CD14-positive monocyte (primary cell): ENCODE measurements at regions not wholly inside any gene's neighbourhood (a gene's known extent, or its start where the extent isn't known, plus 50 kb on each side); places are given as distances from the start of the nearest gene placed in this dataset.

ENCODE experiments used
- DNase-seq, 3 donors: peaks; one replicate each; pipeline ENCODE4 v3.0.0-alpha.2; 2011 to 2022
- H2AFZ ChIP-seq: 2 replicates; pipeline ENCODE4 v1.6.0; 2012; ENCODE audit warnings: mild to moderate bottlenecking, low read depth, low read length, inconsistent platforms; ENCODE audit not compliant: insufficient read depth, poor library complexity, severe bottlenecking
- H3K27ac ChIP-seq, 2 donors: 1 replicate in 1 of 2; 2 replicates in 1 of 2; pipeline ENCODE4 v1.5.1; 2012 to 2013; ENCODE audit warnings: low read length in 2 of 2, control low read depth in 1 of 2, inconsistent platforms in 1 of 2, low read depth in 1 of 2, mild to moderate bottlenecking in 1 of 2
- H3K27me3 ChIP-seq, 2 donors: one replicate each; pipeline versions ENCODE4 v1.6.0 to v1.6.1; 2011 to 2013; ENCODE audit warnings: low read length in 2 of 2; ENCODE audit not compliant: control insufficient read depth in 2 of 2, insufficient read depth in 2 of 2
- H3K36me3 ChIP-seq, 2 donors: replicated peaks in 1 of 2; 1 replicate in 1 of 2; 2 replicates in 1 of 2; pipeline versions ENCODE4 v1.5.1 to v1.6.1; 2012 to 2013; ENCODE audit warnings: low read length in 2 of 2, control low read depth in 1 of 2, inconsistent platforms in 1 of 2, mild to moderate bottlenecking in 1 of 2; ENCODE audit not compliant: insufficient read depth in 2 of 2, control insufficient read depth in 1 of 2
- H3K4me1 ChIP-seq, 2 donors: 1 replicate in 1 of 2; 2 replicates in 1 of 2; pipeline versions ENCODE4 v1.5.1 to v1.6.1; 2012 to 2013; ENCODE audit warnings: low read length in 2 of 2, control low read depth in 1 of 2, inconsistent platforms in 1 of 2, mild to moderate bottlenecking in 1 of 2, moderate library complexity in 1 of 2; ENCODE audit not compliant: insufficient read depth in 2 of 2, control insufficient read depth in 1 of 2
- H3K4me2 ChIP-seq: replicated peaks from 2 replicates; pipeline ENCODE3; 2012; ENCODE audit warnings: low read length, moderate library complexity, mild to moderate bottlenecking; ENCODE audit not compliant: poor library complexity, severe bottlenecking; ENCODE audit errors: extremely low read depth
- H3K4me3 ChIP-seq, 3 experiments: fragments of 200-600 bp in 1 of 3; sonication (generic) in 1 of 3; replicated peaks in 1 of 3; 1 replicate in 2 of 3; 2 replicates in 1 of 3; pipeline ENCODE4 v1.5.1; 2011 to 2013; ENCODE audit warnings: low read length in 3 of 3, mild to moderate bottlenecking in 3 of 3, control low read depth in 2 of 3, low read depth in 2 of 3, inconsistent platforms in 1 of 3, moderate library complexity in 1 of 3
- H3K79me2 ChIP-seq: 2 replicates; pipeline ENCODE4 v1.6.0; 2012; ENCODE audit warnings: mild to moderate bottlenecking, control low read depth, inconsistent platforms, low read length, moderate library complexity; ENCODE audit not compliant: insufficient read depth
- H3K9ac ChIP-seq: 2 replicates; pipeline ENCODE4 v1.6.0; 2017; ENCODE audit warnings: low read length, mild to moderate bottlenecking; ENCODE audit not compliant: insufficient read depth, poor library complexity, severe bottlenecking
- H3K9me3 ChIP-seq, 2 donors: replicated peaks in 1 of 2; 1 replicate in 1 of 2; 2 replicates in 1 of 2; pipeline versions ENCODE4 v1.5.1 to v1.6.1; 2012 to 2013; ENCODE audit warnings: low read length in 2 of 2, control low read depth in 1 of 2; ENCODE audit not compliant: control insufficient read depth in 1 of 2, insufficient read depth in 1 of 2
- H4K20me1 ChIP-seq: 2 replicates; pipeline ENCODE4 v1.6.0; 2012; ENCODE audit warnings: mild to moderate bottlenecking, low read length, control low read depth, moderate library complexity; ENCODE audit not compliant: insufficient read depth
- H3K27ac Mint-ChIP-seq, 7 donors: one replicate each; pipeline ENCODE4 v1.8.0; 2020; ENCODE audit warnings: mild to moderate bottlenecking in 7 of 7, mixed read lengths in 7 of 7, moderate library complexity in 6 of 7, inconsistent platforms in 2 of 7
- H3K27me3 Mint-ChIP-seq, 3 donors: one replicate each; pipeline ENCODE4 v1.8.0; 2021 to 2022; ENCODE audit warnings: low read depth in 3 of 3, mild to moderate bottlenecking in 3 of 3, mixed read lengths in 3 of 3, moderate library complexity in 3 of 3, inconsistent platforms in 1 of 3
- H3K36me3 Mint-ChIP-seq, 2 donors: one replicate each; pipeline ENCODE4 v1.8.0; 2020; ENCODE audit warnings: mixed read lengths in 2 of 2, inconsistent platforms in 1 of 2, mild to moderate bottlenecking in 1 of 2
- H3K4me1 Mint-ChIP-seq: one replicate; pipeline ENCODE4 v1.8.0; 2020; ENCODE audit warnings: mild to moderate bottlenecking, mixed read lengths
- H3K4me3 Mint-ChIP-seq, 2 donors: one replicate each; pipeline ENCODE4 v1.8.0; 2020; ENCODE audit warnings: mild to moderate bottlenecking in 2 of 2, mixed read lengths in 2 of 2, moderate library complexity in 1 of 2
- H3K9me3 Mint-ChIP-seq, 7 donors: one replicate each; pipeline ENCODE4 v1.8.0; 2020 to 2022; ENCODE audit warnings: mixed read lengths in 7 of 7, mild to moderate bottlenecking in 6 of 7, moderate library complexity in 6 of 7, inconsistent platforms in 2 of 7
- CTCF ChIP-seq: fragments of 200-600 bp; IDR thresholded peaks from one replicate; pipeline ENCODE4 v1.8.0; 2022; ENCODE audit warnings: antibody characterized with exemption, mild to moderate bottlenecking
- WGBS: methylation state at CpG from one replicate; pipeline ENCODE4 v1.1.5; 2013; ENCODE audit warnings: missing lambda C conversion rate; ENCODE audit not compliant: insufficient coverage; 5-methylcytosine and 5-hydroxymethylcytosine counted together
- intact Hi-C, 2 donors: fragments of 100-400 bp; cut with micrococcal nuclease; formaldehyde crosslinking; loops; one replicate each; pipeline versions ENCODE4 v1.15.0 to v1.15.1; 2023

DNA sequence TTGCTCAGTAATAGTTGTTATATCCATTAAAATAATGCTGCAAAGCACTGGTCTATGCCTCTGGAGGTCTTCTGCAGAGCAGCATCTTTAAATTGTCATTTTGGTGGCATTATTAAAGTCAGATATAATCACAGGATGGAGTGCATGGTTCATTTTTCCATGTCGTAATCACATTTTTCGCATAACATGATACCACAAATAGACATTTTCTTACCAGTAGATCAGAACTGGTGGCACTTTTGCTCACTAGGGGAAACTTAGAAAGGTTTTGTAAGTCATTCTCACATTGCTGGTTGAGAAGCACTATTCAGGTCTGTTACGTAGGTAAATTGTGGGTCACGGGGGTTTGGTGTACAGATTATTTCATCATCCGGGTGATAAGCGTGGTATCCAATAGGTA is 484.5 kb upstream of the PRKX start:
- Histone ChIP-seq H3K79me2 (no peaks in the 10 kb centered on the region), H2AFZ (no peak overlapping the region), H3K27ac (no peak overlapping the region), H3K27me3 (no peaks in the 10 kb centered on the region), H4K20me1 (no peaks in the 10 kb centered on the region), H3K4me2 (no peak overlapping the region), H3K9ac (no peak overlapping the region), H3K4me1 (no peaks in the 10 kb centered on the region), H3K36me3 (no peaks in the 10 kb centered on the region), H3K9me3 (no peaks in the 10 kb centered on the region), H3K4me3 (no peak overlapping the region)
- H3K27ac Mint-ChIP-seq = no peak overlapping the region
- TF ChIP-seq CTCF = no peak
- no peaks in the 10 kb centered on the region for H3K4me1 Mint-ChIP-seq
- no CpG with 5 or more reads among the region's 6 CpGs for WGBS
- no peak overlapping the region for H3K4me3 Mint-ChIP-seq
- peaks cover 0 to 6% (median 5%) of the 10 kb centered on the region in 7 donors for H3K9me3 Mint-ChIP-seq
- DNase-seq = no peak
- intact Hi-C loops = no loop called here
- no peaks in the 10 kb centered on the region for H3K36me3 Mint-ChIP-seq
- H3K27me3 Mint-ChIP-seq = no peaks in the 10 kb centered on the region

DNA sequence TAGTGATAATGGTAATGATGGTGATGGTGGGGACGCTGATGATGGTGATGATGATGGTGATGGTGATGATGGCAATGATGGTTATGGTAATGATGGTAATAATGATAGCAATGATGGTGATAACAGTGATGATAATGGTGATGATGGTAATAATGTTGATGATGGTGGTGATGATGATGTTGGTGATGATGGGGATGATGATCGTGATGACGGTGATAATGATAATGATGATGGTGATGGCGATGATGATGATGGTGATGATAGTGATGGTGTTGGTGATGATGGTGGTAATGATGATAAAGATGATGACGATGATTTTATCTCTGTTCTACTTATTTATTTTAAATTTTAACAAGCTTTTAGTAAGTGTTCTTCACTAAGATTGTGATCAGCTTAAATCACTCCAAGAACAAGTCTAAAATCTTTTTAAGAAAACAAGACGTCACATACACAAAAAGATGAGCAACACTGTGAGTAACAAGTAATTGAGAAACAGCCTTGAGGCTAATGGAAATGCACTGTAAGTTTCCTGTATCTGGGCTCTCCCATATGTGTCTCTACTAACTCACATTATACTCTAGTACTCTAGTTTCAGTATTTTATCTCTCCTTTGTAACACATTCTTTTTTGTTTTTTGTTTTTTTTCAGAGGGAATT is 480.2 kb upstream of the PRKX start:
- Mint-ChIP-seq H3K9me3 (peaks cover 2 to 6% (median 3%) of the 10 kb centered on the region in 7 donors), H3K27ac (no peak overlapping the region), H3K4me1 (no peaks in the 10 kb centered on the region), H3K27me3 (no peaks in the 10 kb centered on the region), H3K4me3 (no peak overlapping the region), H3K36me3 (no peaks in the 10 kb centered on the region)
- no peak for TF ChIP-seq CTCF
- Histone ChIP-seq H3K36me3 (no peaks in the 10 kb centered on the region), H3K4me2 (no peak overlapping the region), H3K27ac (no peak overlapping the region), H3K9ac (no peak overlapping the region), H3K27me3 (no peaks in the 10 kb centered on the region), H3K79me2 (no peaks in the 10 kb centered on the region), H2AFZ (no peak overlapping the region), H3K9me3 (no peaks in the 10 kb centered on the region), H3K4me3 (no peak overlapping the region), H4K20me1 (no peaks in the 10 kb centered on the region), H3K4me1 (no peaks in the 10 kb centered on the region)
- WGBS = 100% methylated on average over 3 of the region's 6 CpGs
- DNase-seq = no peak
- intact Hi-C loops = no loop called here
